ENCODE measurements at regions not wholly inside any gene's neighbourhood (a gene's known extent, or its start where the extent isn't known, plus 50 kb on each side); places are given as distances from the start of the nearest gene placed in this dataset.
A peak's percentile ranks its signal among the peaks of the same experiment; 100 is the strongest.
"Not testable (repeated sequence)": the region's sequence is repeated elsewhere in the genome, so short reads cannot be mapped to it uniquely, and the experiment has no call there.

DNA sequence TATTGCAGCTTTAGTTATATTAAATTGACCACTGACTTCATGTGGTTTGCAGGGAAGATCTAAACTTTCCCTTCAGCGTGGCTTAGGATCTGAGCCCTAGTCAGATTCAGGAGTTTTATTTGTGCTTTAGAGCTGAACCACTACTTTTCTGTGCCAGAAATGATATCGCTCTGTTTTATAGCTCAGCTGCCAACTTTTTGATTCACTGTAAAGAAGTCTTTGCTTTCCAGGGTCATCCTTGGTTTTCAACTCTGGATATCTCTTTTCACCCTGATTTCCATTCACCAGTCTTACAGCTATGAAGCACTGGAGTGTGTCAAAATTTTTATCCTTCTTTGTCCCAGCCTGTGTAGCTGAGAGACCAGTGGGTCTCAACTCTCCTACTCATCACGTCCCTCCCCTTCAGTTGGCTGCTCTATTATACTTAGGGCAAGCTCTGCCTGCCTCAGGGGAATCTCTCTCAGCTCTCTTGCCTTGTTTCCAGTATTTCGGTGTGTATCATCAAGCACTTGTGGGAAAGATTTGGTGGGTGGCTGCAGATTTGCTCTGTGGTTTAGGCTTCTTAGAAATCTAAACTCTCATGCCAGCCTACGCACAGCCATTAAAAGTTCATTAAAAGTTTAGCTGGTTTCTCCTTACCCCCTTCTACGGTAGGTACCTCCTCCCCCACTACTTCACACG lies 425.5 kb downstream of the TENT5A start:
- DNase-seq, result no peak

DNA sequence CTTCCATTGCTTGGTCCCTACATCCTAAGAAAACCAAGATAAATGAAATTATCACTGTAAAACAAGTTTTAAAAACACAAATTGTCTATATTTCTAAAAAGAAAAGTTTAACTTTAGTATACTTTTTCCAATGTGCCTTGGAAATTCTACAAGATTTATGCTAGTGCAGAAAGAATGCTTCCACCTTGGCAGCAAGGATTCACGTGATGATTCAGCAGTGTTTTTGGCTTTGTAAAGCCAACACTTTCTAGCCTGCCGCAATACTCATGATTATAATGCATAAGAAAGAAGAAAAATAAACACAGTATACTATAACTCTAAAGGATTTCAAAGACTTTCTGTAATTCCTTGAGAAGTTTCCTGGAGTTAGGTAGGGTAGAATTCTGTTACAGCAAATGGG lies 442.7 kb downstream of the TENT5A start:
- no peak for DNase-seq

DNA sequence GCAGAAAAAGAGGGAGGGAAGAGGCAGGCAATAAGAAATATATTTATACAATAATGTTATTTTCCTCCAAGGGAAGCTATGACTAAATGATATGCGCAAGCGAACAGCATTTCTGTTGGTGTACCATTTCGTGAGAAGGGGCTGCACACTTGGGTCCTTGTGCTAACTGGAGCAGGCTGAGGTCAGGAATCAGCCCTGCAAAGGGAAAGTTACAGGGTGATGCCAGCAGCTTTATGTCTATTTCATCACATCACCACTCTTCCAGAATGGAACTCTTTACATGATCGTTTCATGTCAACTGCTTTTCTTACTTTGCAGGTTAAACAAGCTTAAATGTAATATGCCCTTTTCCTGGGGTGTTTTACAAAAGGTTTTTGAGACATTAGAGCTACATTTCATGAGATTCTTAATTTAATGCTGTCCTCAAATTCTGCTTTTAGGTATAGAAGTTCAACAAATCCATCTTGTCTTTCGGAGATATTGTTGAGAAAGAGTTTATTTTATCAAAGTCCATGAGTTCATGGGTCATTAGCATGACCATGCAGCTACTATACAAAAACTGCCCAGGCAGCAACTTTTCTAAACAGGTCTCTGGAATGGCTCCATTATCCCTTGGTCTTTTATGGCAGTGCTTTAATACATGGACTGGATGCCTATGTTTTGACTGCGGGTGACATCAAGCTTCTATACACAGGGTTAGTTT lies 443.8 kb downstream of the TENT5A start:
- no peak for DNase-seq

DNA sequence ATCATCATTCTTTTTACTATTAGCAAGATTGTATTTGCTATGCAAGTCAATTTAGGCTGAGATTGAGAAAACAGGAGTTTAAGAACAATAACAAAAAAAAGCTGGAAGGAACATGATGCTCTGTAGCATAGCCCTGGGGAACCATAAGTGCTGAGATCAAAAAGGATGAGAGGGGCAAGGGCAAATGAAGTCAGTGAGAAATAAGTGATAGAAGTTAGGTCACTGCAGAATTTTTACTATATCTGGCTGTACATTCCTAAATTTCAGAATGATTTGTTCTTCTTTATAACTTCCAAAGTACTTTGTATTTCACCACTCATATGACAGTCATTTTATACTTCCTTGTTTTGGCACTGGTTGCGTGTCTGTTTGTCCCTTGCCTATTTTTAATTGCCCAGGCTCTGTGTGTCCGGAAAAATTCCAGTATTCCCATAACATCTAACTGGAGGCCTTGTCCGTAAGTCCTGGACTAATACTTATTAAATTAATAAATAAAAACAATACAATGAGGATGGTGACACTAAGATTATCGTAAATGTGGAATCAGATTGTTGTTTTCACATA lies 444.7 kb downstream of the TENT5A start:
- no peak for DNase-seq

DNA sequence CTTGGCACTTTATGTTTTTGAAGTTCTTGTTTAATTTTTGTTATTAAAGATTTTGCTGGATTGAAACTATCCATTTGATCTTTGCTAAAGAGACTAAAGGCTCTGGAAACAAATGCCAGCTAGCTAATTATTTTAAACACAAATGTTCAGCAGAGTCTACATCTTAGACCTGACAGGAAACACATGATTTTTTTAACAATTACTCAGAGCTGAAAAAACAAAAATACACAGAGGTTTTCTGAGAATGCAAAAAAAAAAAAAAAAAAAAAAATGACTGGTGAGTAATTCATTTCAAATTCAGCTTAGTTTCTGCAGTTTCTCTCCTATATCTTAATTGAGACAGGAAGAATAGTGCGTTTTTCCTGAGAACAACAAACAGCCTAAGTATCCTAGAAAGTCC lies 448.0 kb downstream of the TENT5A start:
- no peak for DNase-seq

DNA sequence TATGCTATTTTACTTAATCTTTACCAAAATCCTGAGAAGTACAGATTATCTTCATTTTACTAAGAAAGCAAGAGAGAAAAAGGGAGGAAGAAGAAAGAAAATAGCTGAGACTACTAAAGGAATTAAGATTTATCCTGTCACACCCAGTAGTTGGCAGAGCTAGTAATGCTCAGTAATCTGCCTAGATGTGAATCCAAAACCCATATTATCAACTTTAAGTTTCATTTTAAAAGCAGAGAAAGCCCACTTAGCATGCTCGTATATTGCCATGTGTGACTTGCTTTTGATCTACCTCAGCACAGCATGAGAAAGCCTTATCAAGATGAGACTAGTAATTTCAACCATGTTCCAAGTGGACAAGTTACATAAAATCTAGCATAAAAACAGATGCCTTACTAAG lies 451.5 kb downstream of the TENT5A start:
- DNase-seq, result no peak

DNA sequence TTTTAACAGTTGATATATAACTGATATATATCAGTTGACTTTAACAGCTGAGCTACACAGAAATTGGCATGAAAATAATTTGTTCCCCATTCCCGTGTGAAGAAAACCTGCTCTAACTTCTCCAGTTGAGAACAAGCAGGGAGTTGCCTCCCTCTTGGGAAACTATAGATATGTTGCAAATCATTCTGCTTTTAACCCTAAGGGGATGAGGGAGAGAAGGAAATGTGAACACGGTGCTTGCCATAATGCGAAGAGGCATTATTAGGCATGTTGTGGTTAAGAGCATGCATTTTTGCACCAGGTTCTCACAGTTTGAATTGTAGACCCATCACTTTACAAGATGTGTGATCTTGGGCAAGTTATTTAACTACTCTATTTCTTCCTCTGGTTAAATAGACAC lies 453.7 kb downstream of the TENT5A start:
- DNase-seq, result no peak

DNA sequence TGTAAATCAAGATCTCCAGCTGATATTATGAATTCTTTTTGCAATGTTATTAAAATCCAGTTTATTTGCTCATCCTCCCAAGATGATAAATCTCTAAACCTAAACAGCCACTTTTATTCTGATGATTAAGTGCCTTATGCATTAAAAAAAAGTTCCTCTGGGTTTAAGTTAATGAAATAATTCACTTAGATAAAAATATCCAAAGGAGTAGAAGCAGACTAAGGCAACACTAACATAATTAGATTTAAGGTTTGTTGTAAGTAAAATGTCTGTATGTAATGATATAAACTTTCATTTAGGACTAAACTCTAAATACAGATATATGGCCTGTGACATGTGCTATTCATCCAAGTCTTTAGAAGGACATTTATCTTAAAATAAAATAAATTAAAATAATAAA lies 457.2 kb downstream of the TENT5A start:
- DNase-seq, result no peak

DNA sequence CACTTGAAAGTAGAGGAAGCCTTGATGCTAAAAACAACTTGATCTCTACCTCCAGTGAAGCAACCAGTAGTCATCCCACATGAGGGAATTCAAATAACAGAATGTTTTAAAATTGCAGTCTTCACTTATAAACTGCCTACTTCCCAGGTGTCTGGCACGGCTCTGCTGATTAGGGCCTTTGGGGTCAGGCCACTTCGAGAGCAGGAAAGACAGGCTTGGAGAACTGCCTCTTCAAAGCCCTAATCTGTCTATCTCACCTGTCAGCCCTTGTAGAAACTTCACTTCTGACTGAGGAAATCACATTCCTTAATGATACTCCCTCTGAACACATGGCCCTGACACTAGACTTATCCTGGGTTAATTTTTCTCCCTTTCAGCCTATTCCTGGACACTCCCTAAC lies 458.6 kb downstream of the TENT5A start:
- DNase-seq, result no peak

DNA sequence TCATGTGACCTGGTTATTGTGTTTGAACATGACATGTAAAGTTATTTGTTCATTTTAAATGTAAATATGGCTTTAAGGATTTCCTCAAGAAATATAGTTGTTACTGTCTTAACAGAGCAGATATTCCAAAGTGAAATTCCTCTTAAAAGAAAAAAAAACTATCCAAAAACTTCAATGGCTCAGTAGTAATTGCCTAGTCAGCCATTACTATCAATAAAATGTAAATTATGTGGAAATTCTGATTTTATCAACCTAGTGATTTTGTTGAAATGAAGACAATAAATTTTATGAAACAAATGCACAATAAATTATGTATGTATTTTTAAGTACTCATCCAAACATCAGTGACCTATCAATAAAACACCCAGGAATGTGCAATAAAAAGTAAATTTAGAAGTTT lies 463.3 kb downstream of the TENT5A start:
- DNase-seq, result no peak

DNA sequence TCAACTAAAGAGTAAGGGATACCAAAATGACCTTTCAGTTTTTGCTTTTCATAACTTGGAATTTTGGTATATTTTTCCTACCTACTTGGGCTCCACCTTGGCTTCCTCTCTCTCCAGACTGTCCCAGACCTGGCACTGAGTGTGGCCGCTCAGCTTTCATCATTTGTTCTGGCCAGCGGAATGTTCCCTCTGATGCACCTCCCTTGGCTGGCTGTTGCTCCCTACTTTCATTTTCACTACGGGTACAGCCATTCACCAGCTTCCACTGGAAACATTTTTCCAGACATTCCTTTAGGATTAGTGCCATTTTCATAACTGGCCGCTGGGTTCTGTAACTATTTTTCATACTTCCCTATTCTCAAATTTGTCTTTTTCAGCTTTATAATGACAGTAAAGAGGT lies 487.4 kb downstream of the TENT5A start:
- DNase-seq, result no peak

DNA sequence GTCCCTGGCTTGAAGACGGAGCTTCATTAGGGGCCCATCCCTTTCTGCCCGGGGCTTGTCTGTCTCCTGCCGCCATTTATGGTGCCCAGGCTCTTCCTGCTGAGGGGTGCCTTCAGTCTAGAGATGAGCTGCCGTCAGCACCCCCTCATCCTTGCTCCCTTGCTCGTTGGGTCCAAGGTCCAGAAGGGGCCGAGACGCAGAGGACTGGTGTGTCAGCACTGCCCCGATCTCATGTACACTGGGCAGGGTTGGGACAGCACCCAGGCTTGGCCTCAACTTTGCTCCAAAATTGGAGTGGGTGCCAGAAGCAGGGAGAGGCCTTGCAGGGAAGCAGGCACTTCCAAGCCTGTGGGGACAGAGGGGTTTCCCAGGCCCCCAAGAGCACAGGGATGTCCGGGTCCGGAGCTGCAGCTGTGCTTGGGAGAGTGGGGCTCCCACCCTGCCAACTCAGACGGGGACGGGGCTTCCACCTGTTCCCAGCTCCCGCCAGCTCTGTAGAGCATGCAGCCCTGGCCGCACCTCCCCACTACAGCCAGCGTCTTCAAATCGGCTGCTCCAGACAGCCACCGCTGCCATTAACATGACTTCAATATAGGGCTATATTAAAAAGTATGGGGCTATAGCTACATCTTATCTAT lies 488.8 kb downstream of the TENT5A start:
- DNase-seq, result no peak

DNA sequence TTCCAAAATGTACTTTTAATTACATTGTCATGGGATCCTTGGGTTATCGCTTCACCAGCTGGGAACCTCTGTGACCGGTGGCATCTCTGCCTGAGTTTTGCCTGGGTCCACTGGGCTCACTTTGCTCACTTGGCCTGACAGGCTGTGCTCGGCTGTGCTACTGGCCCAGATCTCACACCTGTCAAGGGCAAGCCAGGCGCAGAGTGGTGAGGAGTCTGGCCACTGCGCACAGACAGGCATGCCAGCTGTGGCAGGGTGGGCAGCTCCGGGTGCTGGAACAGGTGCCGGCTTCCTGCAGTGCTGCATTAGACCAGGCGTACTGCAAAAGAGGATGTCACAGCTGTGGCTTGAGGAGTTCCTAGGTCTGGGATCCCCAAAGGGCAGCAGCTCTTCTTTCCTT lies 489.8 kb downstream of the TENT5A start:
- DNase-seq, result no peak

DNA sequence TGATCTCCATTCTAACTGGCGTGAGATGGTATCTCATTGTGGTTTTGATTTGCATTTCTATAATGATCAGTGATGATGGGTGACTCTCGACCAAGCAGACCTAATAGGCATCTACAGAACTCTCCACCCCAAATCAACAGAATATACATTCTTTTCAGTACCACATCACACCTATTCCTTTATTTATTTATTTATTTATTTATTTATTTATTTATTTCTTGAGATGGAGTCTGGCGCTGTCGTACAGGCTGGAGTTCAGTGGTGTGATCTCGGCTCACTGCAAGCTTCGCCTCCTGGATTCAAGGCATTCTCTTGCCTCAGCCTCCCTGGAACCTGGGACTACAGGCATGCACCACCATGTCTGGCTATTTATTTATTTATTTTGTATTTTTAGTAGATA lies 496.3 kb downstream of the TENT5A start:
- not testable (repeated sequence) for DNase-seq

DNA sequence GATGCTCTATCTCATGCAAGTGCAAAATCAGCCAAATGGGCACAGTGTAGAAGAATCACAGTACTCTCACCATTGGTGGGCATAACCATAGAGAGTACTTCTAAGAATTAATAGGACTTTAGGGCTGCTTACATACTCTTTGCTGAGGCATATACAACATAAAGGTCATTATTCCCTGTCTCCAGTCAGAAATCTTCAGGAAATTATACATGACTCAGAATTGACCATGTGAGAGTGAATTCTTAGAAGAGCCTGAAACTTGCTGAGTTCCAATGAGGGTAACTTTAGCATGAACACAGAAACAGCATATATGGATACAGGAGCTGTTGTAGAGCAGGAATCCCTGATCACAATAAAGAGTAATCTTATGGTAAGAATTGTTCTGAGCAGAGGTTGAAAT lies 498.7 kb downstream of the TENT5A start:
- DNase-seq, result no peak

DNA sequence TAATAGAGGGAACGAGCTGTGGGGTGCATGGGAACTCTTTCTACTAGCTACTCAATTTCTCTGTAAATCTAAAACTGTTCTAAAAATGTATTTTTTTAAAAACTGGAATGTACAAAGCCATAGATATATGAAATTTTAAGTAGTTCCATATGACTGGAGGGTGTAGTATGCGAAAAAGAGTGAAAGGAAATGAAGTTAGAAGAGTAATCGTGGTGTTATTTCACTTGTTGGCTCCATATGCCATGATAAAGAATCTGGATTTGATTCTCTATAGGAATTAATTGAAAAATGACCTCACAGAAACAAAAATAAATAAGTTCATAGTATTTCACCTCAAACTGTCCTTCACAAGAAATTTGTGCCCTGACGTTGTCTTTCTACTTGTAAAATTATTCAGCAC lies 500.2 kb downstream of the TENT5A start:
- DNase-seq, result no peak

DNA sequence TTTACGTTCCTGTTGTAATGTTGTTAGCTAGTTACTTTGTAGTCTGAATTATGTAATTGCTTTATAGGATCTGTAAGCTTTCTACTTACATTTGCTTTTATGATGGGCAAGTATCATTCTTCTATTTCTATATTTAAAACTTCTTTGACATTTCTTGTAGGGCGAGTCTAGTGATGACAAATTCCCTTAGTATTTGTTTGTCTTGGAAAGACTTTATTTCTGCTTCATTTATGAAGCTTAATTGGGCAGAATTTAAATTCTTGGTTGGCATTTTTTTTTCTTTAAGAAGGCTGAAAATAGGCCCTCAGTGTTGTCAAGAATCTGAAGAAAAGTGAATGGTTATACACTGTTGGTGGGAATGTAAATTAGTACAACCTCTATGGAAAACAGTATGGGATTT lies 506.3 kb downstream of the TENT5A start:
- DNase-seq, result no peak

DNA sequence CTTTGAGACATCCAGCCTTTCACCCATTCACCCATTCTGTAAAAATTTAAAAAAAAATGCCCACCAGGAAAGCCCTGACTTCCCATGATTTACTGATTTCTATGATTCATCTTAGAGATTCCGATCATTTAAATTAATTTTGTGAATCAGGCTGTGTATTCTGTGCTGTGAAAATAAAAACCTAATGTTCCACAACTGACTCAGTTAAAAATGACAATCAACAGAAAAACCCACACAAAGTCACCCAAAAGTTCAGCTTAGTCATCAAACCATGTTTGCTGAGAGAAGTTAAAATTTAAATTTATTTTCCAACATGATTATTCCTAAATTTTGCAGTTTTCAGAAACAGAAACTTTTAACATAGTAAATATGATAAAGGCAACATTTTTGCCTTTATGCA lies 509.9 kb downstream of the TENT5A start:
- DNase-seq, result no peak

DNA sequence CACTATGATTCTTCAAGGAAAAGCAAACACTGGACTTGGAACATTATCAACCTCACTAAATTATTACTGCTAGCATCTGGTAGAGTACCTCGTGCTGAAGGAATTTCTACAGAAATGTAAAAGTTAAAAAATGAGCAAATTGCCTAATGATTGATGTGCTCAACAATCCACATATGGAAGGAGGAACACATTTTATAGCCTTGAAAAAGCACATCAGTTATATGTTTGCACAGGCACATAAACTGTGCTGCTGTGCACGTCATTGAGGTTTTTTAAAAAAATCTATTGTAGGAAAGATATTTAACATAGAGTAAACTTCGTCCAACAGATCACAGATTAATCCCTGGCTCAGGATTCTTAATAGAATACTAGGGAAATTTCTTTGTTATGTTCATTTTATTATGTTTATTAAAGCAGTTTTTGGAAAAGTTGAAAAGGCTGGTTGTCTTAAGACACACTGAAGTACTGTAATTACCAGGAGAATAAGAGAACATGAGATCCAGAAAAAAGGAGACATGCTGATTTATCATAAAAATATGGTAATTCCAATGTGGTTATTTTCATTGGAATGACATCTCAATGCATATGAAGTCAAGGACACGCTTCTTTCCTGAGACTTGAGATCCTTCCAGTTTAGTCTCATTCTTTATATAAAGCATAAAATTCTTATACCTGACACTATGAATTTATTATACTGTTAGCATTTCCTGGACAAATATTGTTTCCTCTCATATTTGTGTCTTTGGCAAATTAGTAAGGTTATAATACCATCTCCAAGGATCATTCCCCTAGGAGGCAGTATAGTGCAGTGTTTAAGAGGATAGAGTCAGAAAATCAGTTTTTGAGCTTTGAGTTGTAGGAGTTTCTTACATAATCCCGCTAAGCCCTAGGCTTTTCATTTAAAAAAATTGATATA lies 511.1 kb downstream of the TENT5A start:
- DNase-seq, result peak; percentile 14

DNA sequence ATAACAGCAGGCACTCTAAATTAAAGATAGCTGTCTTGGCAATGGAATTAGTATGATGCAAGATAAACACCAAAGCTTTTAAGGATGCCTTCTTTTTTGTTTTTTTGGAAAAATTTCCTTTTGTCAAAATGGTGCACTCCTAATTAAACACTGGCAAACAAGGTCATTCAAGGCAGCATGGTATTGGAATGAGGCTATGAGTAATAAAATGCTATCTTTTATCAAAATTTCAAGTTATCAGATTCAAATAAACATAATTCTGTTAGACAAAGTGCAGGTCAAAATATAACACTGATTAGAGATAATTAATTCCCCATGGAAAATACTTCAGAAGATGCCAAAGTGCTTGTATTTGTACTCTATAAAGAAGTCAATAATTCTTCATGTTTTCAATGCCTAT lies 514.1 kb downstream of the TENT5A start:
- no peak for DNase-seq

DNA sequence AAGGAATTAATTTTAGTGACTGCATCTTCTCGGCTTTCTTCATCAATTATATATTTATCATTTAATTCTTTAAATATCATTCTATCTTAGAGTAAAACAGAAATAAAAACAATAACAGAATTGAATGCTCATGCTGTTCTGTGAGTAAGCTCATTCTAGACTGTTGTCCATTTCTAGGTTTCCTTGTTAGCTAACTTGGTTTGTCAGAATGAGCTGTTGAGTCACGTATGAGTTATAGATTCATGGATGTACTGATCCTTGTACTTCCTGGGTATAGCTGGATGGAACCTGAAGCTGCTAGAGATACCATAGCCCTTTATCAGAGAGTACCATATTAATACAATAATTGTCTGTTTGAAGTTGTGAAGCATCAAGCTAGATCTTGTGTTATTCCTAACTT lies 515.3 kb downstream of the TENT5A start:
- DNase-seq, result no peak

DNA sequence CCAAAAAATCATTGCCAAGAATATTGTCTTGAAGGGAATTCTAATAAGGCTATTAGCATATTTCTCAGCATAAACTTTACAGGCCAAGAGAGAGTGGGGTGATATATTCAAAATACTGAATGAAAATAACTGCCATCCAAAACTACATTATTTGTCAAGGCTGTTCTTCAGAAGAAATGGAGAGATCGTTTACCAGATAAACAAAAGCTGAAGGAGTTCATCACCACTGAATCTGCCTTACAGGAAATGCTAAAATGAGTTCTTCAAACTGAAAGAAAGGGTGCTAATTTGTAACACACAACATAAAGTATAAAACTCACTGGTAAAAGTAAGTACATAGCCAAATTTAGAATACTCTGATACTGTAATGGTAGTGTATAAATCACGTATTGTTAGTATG lies 517.0 kb downstream of the TENT5A start:
- no peak for DNase-seq

DNA sequence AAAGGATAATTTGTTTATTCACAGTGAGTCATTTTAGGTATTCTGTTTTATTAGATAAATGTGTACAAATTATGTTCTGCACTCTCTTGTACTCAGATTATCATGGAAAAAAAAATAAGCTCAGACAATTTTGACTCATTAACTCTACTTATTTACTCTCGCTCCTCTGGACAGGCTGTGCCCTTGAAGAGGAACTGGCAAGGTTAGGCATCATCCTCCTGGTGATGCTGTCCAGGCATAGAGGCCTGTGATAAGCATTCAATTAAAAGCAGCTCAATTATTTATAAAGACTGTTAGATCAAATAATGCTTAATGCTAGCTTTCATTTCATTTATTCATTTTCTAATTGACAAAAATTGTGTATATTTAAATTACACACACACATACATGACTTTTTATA lies 518.5 kb downstream of the TENT5A start:
- DNase-seq, result no peak

All from NCI-H82 (cell line).